ENCODE measurements at regions not wholly inside any gene's neighbourhood (a gene's known extent, or its start where the extent isn't known, plus 50 kb on each side); places are given as distances from the start of the nearest gene placed in this dataset.

DNA sequence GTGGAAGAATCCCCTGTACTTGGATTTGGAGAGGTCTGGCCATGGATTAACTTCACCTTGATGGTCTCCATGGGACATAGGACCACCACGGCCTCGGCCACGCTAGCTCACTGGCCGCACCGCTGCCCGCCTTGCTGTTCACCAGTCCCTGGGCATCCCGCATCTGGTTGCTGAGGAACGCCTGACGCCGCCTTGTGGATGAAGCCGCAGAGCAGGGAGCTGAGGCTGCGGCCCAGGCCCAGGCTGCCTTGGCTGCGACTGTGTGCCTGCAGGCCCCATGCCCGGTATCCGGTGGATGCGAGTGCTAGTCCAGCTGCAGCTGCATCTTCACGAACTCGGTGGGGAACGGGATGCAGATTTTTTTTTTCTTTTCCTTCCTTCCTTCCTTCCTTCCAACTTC lies 1407.1 kb downstream of the UQCRFS1 start:
- TF ChIP-seq, protein P1, sequence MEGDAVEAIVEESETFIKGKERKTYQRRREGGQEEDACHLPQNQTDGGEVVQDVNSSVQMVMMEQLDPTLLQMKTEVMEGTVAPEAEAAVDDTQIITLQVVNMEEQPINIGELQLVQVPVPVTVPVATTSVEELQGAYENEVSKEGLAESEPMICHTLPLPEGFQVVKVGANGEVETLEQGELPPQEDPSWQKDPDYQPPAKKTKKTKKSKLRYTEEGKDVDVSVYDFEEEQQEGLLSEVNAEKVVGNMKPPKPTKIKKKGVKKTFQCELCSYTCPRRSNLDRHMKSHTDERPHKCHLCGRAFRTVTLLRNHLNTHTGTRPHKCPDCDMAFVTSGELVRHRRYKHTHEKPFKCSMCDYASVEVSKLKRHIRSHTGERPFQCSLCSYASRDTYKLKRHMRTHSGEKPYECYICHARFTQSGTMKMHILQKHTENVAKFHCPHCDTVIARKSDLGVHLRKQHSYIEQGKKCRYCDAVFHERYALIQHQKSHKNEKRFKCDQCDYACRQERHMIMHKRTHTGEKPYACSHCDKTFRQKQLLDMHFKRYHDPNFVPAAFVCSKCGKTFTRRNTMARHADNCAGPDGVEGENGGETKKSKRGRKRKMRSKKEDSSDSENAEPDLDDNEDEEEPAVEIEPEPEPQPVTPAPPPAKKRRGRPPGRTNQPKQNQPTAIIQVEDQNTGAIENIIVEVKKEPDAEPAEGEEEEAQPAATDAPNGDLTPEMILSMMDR (conservative IDR thresholded peaks at IDR 0.05; ENCODE audit: low read length) = no peak
- no peak for TF ChIP-seq EZH2phosphoT487 (IDR thresholded peaks at IDR 0.05; ENCODE audit: borderline replicate concordance)

Measured in Loucy (cell line).